Mucosa of rectum (tissue), 2 donors: ENCODE measurements at regions not wholly inside any gene's neighbourhood (a gene's known extent, or its start where the extent isn't known, plus 50 kb on each side); places are given as distances from the start of the nearest gene placed in this dataset.

Experiments
- H3K27ac ChIP-seq, 2 donors: one replicate each; pipeline ENCODE4 v1.7.0; 2013; ENCODE audit warnings: inconsistent platforms in 2 of 2, low read depth in 2 of 2, low read length in 2 of 2
- H3K27me3 ChIP-seq, 2 donors: one replicate each; pipeline ENCODE4 v1.7.0; 2013; ENCODE audit warnings: low read length in 2 of 2; ENCODE audit not compliant: control insufficient read depth in 2 of 2, insufficient read depth in 2 of 2
- H3K36me3 ChIP-seq, 2 donors: one replicate each; pipeline ENCODE4 v1.7.0; 2013; ENCODE audit warnings: low read length in 2 of 2; ENCODE audit not compliant: control insufficient read depth in 2 of 2, insufficient read depth in 2 of 2
- H3K4me1 ChIP-seq, 2 donors: one replicate each; pipeline ENCODE4 v1.7.0; 2013; ENCODE audit warnings: low read length in 2 of 2, mild to moderate bottlenecking in 1 of 2; ENCODE audit not compliant: control insufficient read depth in 2 of 2, insufficient read depth in 2 of 2
- H3K4me3 ChIP-seq, 2 donors: one replicate each; pipeline ENCODE4 v1.7.0; 2013; ENCODE audit warnings: low read length in 2 of 2
- H3K9ac ChIP-seq, 2 donors: one replicate each; pipeline ENCODE4 v1.7.0; 2013; ENCODE audit warnings: low read length in 2 of 2, low read depth in 1 of 2, mild to moderate bottlenecking in 1 of 2
- H3K9me3 ChIP-seq, 2 donors: one replicate each; pipeline ENCODE4 v1.7.0; 2013; ENCODE audit warnings: low read length in 2 of 2; ENCODE audit not compliant: control insufficient read depth in 2 of 2
- donor health status: healthy.
- donor health status: Normal muscosa, but diverticular disease.

GRCh38 chr2:2640371-2640770, 309.3 kb upstream of the MYT1L start:
- H3K36me3 ChIP-seq = no peaks in the 10 kb centered on the region
- H3K27ac ChIP-seq = no peak overlapping the region
- H3K9ac ChIP-seq = no peak overlapping the region
- no peak overlapping the region for H3K4me3 ChIP-seq
- H3K4me1 ChIP-seq = no peaks in the 10 kb centered on the region
- H3K27me3 ChIP-seq = no peaks in the 10 kb centered on the region
- no peaks in the 10 kb centered on the region for H3K9me3 ChIP-seq

GRCh38 chr2:2639251-2640139, 308.4 kb upstream of the MYT1L start:
- Histone ChIP-seq H3K9me3 (no peaks in the 10 kb centered on the region), H3K4me1 (no peaks in the 10 kb centered on the region), H3K4me3 (no peak overlapping the region), H3K27me3 (no peaks in the 10 kb centered on the region), H3K27ac (no peak overlapping the region), H3K9ac (no peak overlapping the region), H3K36me3 (no peaks in the 10 kb centered on the region)

- Histone ChIP-seq H3K9me3 (no peaks in the 10 kb centered on the region), H3K36me3 (no peaks in the 10 kb centered on the region), H3K27me3 (no peaks in the 10 kb centered on the region), H3K4me1 (no peaks in the 10 kb centered on the region), H3K27ac (no peak overlapping the region), H3K9ac (no peak overlapping the region), H3K4me3 (no peak overlapping the region)
Observed at GRCh38 chr2:2638547-2639220, 307.6 kb upstream of the MYT1L start.

- Histone ChIP-seq H3K27me3 (no peaks in the 10 kb centered on the region), H3K4me3 (no peak overlapping the region), H3K36me3 (no peaks in the 10 kb centered on the region), H3K4me1 (no peaks in the 10 kb centered on the region), H3K9ac (no peak overlapping the region), H3K27ac (no peak overlapping the region), H3K9me3 (no peaks in the 10 kb centered on the region)
Observed at GRCh38 chr2:2636813-2637212, 305.7 kb upstream of the MYT1L start.

GRCh38 chr2:2635025-2635528, 304.0 kb upstream of the MYT1L start:
- H3K9me3 ChIP-seq = no peaks in the 10 kb centered on the region
- no peaks in the 10 kb centered on the region for H3K36me3 ChIP-seq
- no peak overlapping the region for H3K27ac ChIP-seq
- H3K4me1 ChIP-seq = no peaks in the 10 kb centered on the region
- no peaks in the 10 kb centered on the region for H3K27me3 ChIP-seq
- no peak overlapping the region for H3K4me3 ChIP-seq
- H3K9ac ChIP-seq = no peak overlapping the region

- Histone ChIP-seq H3K9me3 (no peaks in the 10 kb centered on the region), H3K27me3 (no peaks in the 10 kb centered on the region), H3K27ac (no peak overlapping the region), H3K36me3 (no peaks in the 10 kb centered on the region), H3K4me3 (no peak overlapping the region), H3K4me1 (no peaks in the 10 kb centered on the region), H3K9ac (no peak overlapping the region)
Observed at GRCh38 chr2:2633017-2633416, 301.9 kb upstream of the MYT1L start.

GRCh38 chr2:2623939-2624338, 292.9 kb upstream of the MYT1L start:
- H3K27ac ChIP-seq = no peak overlapping the region
- H3K4me1 ChIP-seq = no peaks in the 10 kb centered on the region
- no peaks in the 10 kb centered on the region for H3K27me3 ChIP-seq
- H3K9ac ChIP-seq = no peak overlapping the region
- H3K36me3 ChIP-seq = no peaks in the 10 kb centered on the region
- no peaks in the 10 kb centered on the region for H3K9me3 ChIP-seq
- H3K4me3 ChIP-seq = no peak overlapping the region

- Histone ChIP-seq H3K9ac (no peak overlapping the region), H3K27me3 (no peaks in the 10 kb centered on the region), H3K36me3 (no peaks in the 10 kb centered on the region), H3K27ac (no peak overlapping the region), H3K4me1 (no peaks in the 10 kb centered on the region), H3K9me3 (no peaks in the 10 kb centered on the region), H3K4me3 (no peak overlapping the region)
Observed at GRCh38 chr2:2621855-2622254, 290.8 kb upstream of the MYT1L start.

GRCh38 chr2:2620604-2621003, 289.5 kb upstream of the MYT1L start:
- H3K27ac ChIP-seq = no peak overlapping the region
- H3K27me3 ChIP-seq = no peaks in the 10 kb centered on the region
- no peaks in the 10 kb centered on the region for H3K36me3 ChIP-seq
- H3K4me3 ChIP-seq = no peak overlapping the region
- H3K4me1 ChIP-seq = no peaks in the 10 kb centered on the region
- H3K9me3 ChIP-seq = no peaks in the 10 kb centered on the region
- H3K9ac ChIP-seq = no peak overlapping the region

- Histone ChIP-seq H3K4me1 (no peaks in the 10 kb centered on the region), H3K27ac (no peak overlapping the region), H3K9me3 (no peaks in the 10 kb centered on the region), H3K27me3 (no peaks in the 10 kb centered on the region), H3K36me3 (no peaks in the 10 kb centered on the region), H3K4me3 (no peak overlapping the region), H3K9ac (no peak overlapping the region)
Observed at GRCh38 chr2:2619995-2620394, 288.9 kb upstream of the MYT1L start.
